HL-60 (cell line): ENCODE measurements at regions not wholly inside any gene's neighbourhood (a gene's known extent, or its start where the extent isn't known, plus 50 kb on each side); places are given as distances from the start of the nearest gene placed in this dataset.

Experiments used
- CTCF ChIP-seq: IDR thresholded peaks from one replicate; pipeline ENCODE4 v1.5.1; 2011; ENCODE audit warnings: low read length, control low read depth, inconsistent platforms; ENCODE audit not compliant: insufficient read depth
- GABPA ChIP-seq: IDR thresholded peaks from 2 replicates; pipeline ENCODE4 v1.6.1; 2012; ENCODE audit warnings: low read depth
- POLR2AphosphoS5 ChIP-seq: IDR thresholded peaks from 2 replicates; pipeline ENCODE4 v1.6.1; 2012; ENCODE audit warnings: low read depth
- REST ChIP-seq: IDR thresholded peaks from 2 replicates; pipeline ENCODE4 v1.6.1; 2012; ENCODE audit warnings: low read depth; ENCODE audit not compliant: insufficient replicate concordance

GRCh38 chr1:4367230-4367777 is 287.1 kb upstream of the AJAP1 start:
- TF ChIP-seq CTCF: no peak
- TF ChIP-seq REST: no peak
- no peak for TF ChIP-seq POLR2AphosphoS5
- no peak for TF ChIP-seq GABPA
